HG03280 (cell line): ENCODE measurements at regions not wholly inside any gene's neighbourhood (a gene's known extent, or its start where the extent isn't known, plus 50 kb on each side); places are given as distances from the start of the nearest gene placed in this dataset.

ENCODE experiments used
- ATAC-seq: cut with Tn5 transposase; IDR thresholded peaks from one replicate; pipeline ENCODE4 v1.9.1; 2021; ENCODE audit warnings: mild to moderate bottlenecking, moderate library complexity; ENCODE audit not compliant: unreplicated experiment

DNA sequence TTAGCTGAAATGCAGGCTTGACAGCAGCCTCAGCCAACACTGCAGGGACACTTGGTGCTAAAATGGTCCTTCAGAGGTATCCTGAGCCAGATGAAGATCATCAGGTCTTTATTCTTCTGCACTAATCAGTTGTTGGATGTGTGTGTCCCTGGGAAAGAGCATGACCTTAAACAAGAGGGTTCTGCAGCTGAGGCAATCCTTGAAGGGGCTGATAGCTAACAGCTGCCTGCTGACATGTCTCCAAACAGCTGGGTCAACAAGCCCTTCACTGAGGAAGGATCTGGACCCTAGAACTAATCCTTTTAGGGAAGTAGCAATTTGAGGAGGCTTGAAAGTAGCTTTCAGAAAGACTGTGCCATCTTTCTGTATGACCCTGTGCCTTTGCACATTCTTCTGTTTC, 376.3 kb upstream of the ACTBL2 start:
- ATAC-seq, result no peak

DNA sequence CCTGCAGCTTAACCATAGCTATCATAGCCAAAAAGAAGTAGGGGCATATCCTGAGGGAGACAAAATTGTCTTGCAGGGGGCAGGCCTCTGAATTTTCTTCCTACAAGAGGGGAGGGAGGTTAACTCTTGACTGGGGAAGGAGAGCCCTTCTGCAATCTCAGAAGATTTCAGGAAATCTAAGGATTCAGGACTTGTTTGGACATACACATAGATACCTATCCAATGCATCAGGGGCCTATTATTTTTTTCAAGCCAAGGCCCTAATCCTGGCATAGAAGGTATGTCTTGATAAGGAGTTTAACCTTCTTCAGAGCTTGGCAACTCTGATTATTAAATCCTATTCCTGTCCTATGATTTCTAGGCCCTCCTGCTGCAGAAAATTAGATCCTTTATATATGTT, 375.1 kb upstream of the ACTBL2 start:
- no peak for ATAC-seq

DNA sequence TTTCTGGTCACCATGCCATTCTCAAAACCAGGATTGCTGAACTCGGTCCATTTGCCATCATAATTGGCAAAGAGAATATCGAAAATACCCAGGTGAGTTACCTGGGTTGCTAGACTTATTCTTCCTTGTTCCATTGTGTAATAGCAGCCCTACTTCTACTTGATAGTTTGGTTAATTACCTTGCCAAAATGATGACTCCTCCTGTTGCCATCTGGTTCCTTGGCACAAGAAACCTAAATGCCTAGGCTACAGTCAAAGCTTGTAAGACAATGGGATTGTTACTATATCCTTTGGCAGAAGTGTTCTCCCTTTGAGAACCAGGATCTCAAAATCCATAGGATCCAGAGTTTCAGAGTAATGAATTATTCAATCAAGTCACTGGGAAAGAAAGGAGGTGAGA, 373.2 kb upstream of the ACTBL2 start:
- no peak for ATAC-seq

DNA sequence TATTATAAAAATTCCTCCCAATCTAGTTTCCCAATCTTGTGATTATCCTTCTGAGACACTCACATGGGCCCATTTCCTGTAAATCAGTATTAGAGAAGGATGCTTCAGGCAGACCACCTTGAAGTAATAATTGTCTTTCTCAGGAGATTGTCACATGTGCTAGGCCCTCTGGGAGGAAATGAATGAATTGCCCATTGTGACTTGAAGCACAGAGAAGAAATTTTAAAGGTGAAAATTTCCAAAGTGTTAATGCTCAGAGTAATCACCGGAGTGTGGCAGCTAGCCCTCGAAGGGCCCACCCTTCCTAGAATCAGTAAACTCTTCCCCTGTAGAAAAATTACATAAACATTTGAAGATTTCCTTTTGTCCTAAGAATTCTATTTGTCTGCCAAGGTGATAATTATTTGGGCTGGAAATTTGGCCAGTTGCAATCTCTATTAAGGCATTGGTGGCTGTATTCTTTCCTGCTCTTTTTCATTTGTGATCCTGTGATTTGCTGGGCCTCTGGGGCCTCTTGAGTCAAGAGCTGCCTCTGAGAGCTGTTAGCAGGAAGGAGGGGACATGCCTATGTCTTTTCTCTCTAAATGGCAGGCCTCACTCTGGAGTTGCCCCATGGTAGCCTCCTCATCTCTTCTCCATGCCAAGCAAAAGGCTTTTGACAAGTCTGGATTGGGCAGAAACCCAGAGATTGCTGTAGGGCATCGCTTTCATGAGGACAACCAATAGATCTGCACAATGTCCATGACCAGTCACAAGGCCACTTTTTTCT, 371.5 kb upstream of the ACTBL2 start:
- ATAC-seq, result no peak

DNA sequence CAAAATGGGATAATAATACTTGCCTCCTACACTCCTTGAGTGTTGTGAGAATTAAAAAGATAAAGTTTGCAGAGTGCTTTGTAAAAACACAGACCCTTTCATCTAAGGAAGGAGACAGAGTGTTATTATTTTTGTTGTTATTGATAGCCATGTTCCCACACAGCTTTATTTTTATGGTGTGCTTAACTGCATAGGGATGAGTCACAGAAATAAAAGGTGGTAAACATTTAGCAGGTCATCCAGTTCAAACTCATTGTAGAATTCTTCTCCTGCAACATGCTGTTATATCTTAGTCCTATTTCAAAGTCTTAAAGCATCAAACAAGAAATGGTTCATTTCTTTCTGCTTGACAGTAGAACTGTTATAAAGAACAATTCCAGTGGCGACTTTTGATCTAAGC, 367.5 kb upstream of the ACTBL2 start:
- ATAC-seq, result no peak

DNA sequence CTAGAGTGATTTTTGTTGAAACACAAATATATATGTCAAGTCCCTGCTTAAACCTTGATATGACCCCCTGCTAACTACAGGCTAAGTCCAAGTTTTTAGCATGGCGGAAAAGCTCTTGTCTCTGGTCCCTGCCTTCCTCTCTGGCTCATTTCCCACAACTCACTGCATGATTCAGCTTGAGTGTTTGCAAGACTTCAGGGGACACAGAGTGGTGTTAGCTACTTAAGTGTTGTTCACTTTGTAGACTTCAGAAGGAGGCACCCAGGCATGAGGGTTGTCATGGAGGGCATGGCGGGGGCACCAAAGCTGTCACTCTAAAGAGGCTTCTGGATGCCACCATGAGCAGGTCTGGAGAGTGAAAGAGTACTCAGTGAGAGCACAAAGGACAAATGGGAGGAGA, 362.4 kb upstream of the ACTBL2 start:
- no peak for ATAC-seq

DNA sequence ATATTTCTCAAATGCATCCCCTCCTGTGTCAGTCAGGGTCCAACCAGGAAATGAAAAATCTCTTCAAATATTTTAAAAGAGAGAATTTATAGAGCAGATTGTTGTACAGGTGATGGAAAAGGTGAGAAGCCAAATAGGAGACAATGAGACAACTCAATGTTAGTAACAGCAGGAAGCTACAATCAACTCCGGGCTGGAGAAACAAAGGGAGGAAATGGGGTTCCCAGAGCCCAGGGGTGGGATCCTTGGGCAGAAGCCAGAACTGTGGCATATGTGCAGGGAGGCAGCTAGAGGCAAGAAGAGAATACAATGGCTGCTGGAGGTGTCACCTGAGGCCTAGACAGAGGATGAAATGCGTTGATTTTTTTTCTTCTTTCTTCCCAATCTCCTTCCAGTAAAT, 361.8 kb upstream of the ACTBL2 start:
- ATAC-seq, result no peak

DNA sequence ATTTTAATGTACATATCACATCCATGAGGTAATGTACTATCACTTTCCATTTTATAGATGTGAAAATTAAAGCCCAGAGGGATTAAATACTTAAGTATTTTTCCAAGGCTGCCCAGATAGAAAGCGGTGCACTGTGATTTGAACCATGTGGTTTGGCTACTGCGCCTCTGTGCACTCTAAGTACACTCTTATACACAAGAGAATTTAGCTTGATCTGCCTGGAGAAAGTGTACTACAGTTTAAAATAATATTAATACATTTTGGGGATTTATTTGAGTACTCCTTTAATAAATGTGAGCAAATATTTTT, 360.4 kb upstream of the ACTBL2 start:
- no peak for ATAC-seq

DNA sequence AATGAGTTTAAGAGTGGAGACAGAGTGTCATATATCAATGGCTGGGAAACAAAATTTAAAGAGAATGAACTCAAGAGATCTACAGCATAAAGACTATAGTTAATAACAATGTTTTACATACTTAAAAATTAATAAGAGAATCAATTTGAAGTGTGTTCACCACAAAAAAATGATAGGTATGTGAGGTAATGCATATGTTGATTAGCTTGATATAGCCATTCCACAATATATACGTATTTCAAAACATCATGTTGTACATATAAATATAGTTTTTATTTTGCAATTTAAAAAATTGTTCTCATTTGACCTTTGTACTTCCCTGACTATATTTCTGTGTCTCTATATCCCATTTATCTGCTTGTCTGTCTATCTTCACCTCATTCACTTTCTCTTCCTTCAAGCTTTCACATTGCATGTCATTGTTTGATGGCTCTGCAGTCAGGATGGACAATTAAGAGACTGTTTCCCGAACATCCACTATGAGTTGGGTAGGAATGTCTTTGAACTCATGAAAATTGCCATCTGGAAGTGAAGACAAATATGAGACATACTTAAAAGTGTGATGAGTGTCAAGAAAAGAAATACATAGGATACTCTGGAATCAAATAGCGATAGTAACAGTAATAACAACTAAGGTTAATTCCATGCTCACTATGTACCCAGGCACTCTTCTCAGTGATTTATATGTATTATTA, 359.9 kb upstream of the ACTBL2 start:
- no peak for ATAC-seq

DNA sequence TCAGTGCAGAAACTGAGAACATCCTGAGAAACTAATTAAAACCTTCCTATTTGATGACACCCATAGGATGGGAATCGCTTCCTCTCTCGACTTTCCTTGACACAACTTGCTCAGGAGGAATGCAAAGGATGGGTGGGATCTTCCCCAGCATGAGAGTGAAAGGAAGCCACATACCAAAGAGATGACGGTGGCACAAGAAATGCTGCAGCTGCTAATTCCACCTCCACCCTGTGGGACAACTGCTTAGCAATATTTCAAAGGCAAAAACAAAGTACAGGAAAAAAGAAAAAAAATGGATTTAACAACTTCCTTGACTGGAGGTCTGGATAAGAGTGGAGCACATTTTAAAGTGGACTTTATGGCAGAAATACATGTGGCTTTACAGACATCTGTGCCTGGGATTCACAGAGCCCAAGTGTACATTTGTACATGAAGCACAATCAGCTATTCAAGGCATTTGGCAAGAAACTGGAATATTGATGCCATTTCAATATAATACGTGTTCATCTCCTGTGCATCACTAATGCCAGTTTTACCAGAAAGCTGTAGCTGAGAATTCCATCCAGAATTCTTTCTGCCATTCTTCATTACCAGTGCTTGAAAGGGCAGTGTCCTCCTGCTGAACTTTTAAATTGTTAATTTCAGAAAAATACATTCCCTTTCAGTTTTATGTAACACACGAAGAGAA, 359.2 kb upstream of the ACTBL2 start:
- ATAC-seq, result no peak

DNA sequence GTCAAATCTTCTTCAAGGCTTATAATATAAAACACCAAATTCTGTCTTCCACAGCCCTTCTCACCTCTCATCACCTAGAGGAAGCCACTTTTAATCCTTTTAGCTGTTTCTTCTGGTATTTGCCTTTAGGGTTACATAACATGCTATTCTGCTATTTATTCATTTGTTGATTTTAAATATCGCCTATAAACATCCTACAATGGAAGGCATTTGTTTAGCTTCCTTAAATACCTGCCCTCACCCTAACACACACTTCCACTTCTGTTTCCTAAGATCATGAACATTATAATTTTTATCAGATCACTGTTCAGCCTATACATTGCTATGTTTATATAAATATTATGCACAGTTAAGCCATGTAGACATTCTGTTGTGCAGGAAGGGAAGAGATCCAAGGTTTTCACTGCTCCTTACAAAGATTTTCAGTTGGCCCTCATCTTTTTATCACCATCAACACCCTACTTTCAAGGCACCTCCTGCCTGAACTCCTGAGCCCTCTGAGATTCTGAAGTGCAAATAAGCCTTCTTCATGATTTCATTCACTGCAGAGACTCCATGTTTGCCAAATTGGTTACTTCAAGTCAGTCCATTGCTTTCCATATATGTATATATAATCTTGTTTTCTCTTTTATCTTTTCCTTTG, 356.9 kb upstream of the ACTBL2 start:
- no peak for ATAC-seq

DNA sequence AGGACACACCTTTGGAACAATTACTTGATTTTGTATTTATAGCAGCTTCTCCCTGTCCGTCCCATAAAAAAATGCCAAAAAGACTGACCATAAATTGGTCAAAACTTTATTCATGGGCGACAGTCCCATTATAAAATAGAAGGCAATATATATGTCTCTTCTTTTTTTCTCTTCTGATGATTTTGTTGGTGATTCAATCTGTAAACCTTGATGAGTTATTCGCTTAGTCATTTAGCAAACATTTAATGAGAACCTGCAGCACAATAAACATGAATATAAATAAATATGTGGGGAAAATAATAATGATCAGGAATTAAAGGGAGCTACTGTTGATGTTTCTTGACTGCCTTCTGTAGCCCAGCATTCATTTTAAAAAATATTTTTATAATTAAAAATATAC, 356.4 kb upstream of the ACTBL2 start:
- ATAC-seq, result no peak

DNA sequence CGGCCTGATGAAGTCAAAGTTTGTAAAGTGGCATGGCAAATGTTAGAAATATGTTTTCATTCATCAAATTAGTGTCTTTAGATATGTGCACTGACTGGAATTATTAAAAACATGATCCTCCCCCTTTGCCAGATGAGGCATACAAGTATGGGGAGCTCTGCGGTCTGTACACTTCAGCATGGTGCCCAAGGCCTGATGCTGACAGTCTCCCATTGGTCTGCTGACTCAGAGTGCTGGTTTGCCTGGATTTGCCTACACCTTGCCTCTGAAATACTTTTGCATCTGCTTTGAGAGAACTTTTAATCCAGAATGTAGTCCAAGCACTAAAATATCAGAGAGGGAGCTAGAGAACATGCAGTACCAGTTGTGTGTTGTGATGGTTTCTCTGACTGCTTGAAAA, 354.3 kb upstream of the ACTBL2 start:
- no peak for ATAC-seq

DNA sequence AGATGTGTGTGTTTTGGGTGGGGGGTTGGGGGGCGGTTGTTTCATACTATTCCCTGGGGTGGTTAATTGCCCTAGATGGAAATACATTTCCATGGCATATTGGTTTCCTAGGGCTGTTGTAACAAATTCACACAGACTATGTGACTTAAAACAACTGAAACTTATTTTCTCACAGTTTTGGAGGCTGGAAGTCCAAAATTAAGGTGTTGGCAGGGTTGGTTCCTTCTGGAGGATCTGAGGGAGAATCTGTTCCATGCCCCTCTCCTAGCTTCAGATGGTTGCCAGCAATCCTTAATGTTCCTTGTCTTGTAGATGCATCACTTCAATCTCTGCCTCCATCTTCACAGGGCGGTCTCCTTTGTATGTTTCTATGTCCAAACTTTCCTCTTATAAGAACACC, 353.7 kb upstream of the ACTBL2 start:
- ATAC-seq, result no peak

DNA sequence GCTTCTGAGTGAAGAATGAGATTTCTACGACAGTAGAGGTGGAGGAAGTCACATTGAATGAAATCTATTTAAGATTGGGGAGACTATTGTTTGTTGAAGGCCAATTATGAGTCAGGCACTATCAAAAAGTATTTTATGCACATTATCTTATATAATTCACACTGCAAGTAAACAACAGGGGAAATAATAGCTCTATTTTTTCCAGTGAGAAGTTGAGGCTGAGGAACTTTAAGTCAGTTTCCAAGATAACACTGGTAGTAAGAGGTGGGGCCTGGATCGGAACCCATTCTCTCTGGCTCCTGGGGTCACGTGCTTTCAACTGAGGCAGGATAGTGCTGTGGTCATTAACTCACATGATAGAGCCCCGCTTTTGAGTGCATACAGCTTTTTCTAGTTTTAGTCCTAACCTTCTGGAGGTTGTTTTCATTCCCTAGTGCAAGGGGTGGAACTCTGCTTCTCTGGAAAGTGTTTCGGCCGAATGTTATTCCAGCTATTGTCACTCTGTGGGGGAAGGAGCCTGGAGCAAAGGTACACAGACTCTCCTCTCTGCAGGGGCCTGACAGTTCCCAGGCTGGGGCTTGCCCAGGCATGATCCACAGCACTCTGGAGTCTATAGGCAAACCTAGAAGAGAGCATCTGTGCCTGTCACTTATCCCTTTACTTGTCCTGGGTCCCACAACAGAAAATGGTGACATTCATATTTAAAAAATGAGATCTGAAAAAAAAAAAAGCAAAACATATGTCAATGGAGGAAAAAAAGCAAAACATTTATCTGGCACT, 352.4 kb upstream of the ACTBL2 start:
- no peak for ATAC-seq

DNA sequence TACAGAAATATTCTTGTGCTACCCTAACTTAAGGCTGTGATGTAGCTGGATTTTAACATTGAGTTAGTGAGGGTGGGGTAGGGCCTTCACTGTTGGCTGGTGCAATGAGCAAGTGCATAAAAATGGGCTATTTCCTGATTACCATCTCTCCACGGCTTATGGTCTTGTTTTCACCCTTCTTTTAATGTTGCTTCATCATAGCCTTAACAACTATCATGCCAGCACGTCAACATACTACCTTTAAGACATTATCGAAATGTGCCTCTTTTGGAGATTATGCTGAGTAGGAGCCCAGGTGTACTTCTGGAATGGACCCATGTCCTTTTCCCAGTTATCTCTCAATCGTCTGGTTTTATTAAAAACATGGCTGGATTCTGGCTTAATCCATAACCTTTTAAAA, 350.9 kb upstream of the ACTBL2 start:
- no peak for ATAC-seq

DNA sequence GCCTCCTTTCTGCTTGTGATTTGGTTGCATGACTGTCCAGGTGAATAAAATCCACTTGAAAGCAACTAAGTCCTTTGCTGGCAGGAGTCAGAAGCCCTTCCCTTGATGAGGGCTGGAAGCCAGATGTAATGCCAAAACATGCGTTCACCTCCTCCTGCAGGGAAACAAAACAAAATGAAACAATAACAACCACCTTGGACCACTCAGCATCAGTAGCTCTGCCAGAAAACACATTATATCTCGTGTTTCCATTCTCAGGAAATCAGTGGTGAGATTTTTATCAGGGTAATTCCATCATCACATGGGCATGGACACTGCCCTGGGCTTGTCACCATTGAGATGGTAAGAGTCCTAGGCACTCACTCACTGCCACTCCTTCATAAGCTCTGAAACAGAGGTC, 350.3 kb upstream of the ACTBL2 start:
- no peak for ATAC-seq

DNA sequence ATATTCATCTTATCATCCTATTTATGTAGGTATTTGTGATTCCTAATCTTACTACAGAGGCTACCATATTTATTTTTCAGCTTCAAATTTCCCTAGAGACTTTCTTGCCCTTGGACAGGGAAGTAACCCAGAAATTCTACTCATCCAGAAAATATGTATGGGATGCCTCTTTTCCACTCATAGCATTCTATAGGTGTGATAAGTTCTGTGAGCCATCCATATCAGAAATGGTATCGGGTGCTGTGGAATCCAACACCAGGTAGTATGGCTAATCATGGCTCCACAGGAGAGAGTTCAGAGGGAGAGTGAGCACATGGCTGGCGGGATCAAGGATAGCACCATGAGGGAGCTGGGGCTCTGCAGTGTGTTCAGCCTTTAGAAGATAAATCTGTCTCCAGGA, 349.3 kb upstream of the ACTBL2 start:
- ATAC-seq, result no peak

DNA sequence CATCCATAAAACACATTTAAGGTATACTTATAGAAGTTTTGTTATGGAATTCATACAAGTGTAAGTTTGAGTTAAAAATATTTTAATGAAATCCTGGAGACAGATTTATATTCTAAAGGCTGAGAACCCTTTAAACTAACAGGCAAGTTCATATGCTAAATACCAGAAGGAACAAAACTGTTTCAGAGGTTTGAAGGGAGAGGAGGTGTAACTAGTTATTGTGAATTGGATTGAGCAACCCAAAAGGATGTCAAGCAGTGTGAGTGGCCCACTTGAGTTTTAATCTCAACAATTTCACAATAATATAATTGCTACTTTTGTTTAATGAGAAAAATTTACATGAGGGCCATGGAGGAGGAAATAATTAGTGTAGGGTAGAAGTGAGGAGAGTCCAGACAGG, 348.5 kb upstream of the ACTBL2 start:
- ATAC-seq, result no peak

DNA sequence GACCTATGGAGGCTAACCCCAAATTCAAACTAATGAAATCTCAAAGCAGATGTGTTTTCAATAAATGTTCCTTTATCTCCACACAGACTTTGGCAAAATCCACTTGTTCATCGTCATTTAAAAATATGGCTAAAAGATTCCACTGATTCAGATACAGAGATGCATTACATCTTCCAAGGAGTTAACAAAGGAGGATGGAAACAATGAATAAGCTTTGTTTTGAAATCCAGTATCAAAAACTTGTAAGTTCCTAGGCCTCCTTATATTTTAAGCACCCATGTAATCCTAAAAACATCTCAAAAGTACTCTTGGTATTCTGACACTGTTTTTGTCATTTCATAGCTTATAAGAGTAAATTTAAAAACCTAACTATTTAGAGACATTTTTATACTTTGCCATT, 345.6 kb upstream of the ACTBL2 start:
- no peak for ATAC-seq

DNA sequence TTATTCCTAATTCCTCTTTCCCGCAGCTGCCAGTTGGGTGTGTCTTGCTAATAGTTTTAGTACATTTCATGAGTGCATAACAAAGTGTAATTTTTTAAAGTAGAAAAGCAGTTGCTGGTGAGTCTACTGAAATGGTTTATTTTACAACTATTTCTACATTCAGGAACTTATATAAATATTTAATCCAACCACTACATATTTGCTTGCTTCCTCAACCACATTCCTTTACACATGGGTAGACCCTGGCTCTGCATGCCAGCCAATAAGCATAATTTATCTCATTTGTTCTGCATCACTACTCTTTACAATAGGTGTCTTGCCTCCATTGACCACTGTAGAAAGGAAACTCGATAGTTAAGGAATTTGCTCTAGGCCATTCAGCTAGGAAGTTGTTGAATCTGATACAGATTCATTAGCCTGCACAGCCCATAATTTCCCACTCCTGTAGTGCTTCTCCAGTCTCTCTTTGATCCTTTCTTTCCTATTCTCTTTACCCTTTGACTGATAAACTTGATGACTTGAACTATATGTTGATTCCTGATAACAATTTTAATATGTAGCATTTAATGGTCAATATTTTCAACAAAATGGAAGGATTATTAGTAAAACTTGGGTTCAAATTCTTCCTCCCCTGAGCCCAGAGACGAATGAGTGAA, 342.5 kb upstream of the ACTBL2 start:
- no peak for ATAC-seq
